ENCODE measurements at regions not wholly inside any gene's neighbourhood (a gene's known extent, or its start where the extent isn't known, plus 50 kb on each side); places are given as distances from the start of the nearest gene placed in this dataset.

DNA sequence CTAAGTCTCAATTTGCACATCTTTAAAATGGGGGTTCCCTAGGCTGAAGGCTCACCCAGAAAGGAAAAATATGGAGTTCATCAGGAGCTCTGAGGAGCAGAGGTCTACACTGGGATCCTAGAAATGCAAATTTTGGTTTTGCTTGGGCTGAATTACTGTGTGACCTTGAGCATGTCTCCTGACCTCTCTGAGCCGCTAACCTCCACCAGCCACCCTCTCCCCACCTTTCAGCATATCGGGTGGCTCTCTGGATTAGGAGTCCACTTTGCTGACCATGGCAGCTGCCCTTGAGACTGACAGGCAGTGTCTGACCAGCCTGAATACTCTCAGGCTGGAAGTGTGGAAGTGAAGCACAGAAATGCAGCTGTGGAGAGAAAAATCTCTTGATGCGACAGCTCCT, 165.9 kb upstream of the LRFN2 start:
- no peaks in the 10 kb centered on the region for H3K4me1 ChIP-seq (ENCODE audit: insufficient read depth, low read length)
- no peaks in the 10 kb centered on the region for H3K9me3 ChIP-seq (ENCODE audit: control insufficient read depth, insufficient read depth, low read length)

GRCh38 chr6:40744835-40745234, 157.7 kb upstream of the LRFN2 start:
- H3K4me1 ChIP-seq (ENCODE audit: insufficient read depth, low read length), result no peaks in the 10 kb centered on the region
- no peaks in the 10 kb centered on the region for H3K9me3 ChIP-seq (ENCODE audit: control insufficient read depth, insufficient read depth, low read length)
- no peak overlapping the region for H3K9ac ChIP-seq (ENCODE audit: low read depth, low read length)
- no peaks in the 10 kb centered on the region for H3K36me3 ChIP-seq (ENCODE audit: insufficient read depth, low read length)

More for the DNA sequence above, 165.9 kb upstream of the LRFN2 start:
- H3K36me3 ChIP-seq (ENCODE audit: insufficient read depth, low read length), result no peaks in the 10 kb centered on the region
- H3K9ac ChIP-seq (ENCODE audit: low read depth, low read length), result no peak overlapping the region

DNA sequence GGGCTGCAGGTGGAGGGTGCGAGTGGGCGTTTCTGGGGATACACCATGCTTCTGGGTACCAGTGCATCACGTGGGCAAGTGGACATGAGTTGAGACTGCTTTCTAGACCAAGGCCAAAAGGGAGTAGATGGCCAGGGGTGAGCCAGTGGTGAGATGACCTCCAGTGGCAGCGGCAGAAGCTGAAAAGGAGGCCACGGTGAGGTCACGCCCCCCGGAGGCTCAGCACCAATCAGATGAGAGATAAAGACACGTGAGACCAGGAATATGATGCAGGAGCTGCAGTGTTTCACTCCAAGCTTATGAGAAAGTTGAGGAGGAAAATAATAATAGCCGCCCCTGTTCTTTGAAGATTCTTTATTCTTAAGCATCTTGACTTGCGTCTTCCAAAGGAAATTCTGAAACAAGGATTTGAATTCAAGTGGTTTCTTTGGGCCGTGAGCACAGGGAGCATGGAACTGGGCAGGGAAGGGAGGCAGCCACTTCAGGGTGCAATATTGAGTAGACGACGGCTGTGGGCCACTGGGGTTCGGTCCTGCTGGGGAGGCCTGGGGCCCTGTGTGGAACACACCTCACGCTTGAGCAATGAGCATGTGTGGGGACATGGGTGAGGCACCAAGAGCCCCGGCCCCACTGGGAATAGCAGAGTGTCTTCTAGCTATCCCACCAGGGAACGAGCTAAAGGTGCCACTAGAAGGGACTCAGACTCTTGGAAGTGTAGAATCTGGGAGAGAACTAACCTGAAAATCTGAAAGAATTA, 156.7 kb upstream of the LRFN2 start:
- no peaks in the 10 kb centered on the region for H3K9me3 ChIP-seq (ENCODE audit: control insufficient read depth, insufficient read depth, low read length)
- no peaks in the 10 kb centered on the region for H3K36me3 ChIP-seq (ENCODE audit: insufficient read depth, low read length)
- H3K4me1 ChIP-seq (ENCODE audit: insufficient read depth, low read length), result no peaks in the 10 kb centered on the region
- peak overlapping the region; percentile 10; the same call in 1 of the 2 replicates for H3K9ac ChIP-seq (ENCODE audit: low read depth, low read length)

GRCh38 chr6:40743226-40743625, 156.1 kb upstream of the LRFN2 start:
- peak overlapping the region; percentile 10; the same call in 1 of the 2 replicates for H3K9ac ChIP-seq (ENCODE audit: low read depth, low read length)
- H3K9me3 ChIP-seq (ENCODE audit: control insufficient read depth, insufficient read depth, low read length), result no peaks in the 10 kb centered on the region
- no peaks in the 10 kb centered on the region for H3K4me1 ChIP-seq (ENCODE audit: insufficient read depth, low read length)
- no peaks in the 10 kb centered on the region for H3K36me3 ChIP-seq (ENCODE audit: insufficient read depth, low read length)

DNA sequence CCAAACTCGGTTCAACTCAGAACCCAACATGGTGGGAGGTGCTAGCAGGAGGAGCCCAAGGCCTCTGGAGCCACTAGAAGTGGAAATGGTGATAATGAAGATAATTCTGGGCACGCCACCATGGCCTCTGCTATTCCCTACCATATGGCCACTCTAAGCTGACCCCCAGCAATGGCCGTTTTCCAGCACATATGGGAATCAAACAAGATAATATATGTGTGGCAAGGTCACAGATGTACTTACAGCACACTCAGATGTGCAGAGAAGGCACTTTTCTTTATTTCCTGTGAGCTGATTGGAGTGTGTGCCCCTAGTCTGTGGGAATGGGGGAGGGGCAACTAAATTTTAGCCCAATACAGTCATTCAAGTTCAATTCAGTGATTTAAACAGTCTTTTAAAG, 153.4 kb upstream of the LRFN2 start:
- H3K9ac ChIP-seq (ENCODE audit: low read depth, low read length), result no peak overlapping the region
- H3K4me1 ChIP-seq (ENCODE audit: insufficient read depth, low read length), result no peaks in the 10 kb centered on the region
- no peaks in the 10 kb centered on the region for H3K9me3 ChIP-seq (ENCODE audit: control insufficient read depth, insufficient read depth, low read length)

GRCh38 chr6:40738551-40739193, 151.5 kb upstream of the LRFN2 start:
- H3K4me1 ChIP-seq (ENCODE audit: insufficient read depth, low read length), result no peaks in the 10 kb centered on the region

More for the DNA sequence above, 153.4 kb upstream of the LRFN2 start:
- no peaks in the 10 kb centered on the region for H3K36me3 ChIP-seq (ENCODE audit: insufficient read depth, low read length)

GRCh38 chr6:40735521-40735920, 148.4 kb upstream of the LRFN2 start:
- H3K36me3 ChIP-seq (ENCODE audit: insufficient read depth, low read length), result no peaks in the 10 kb centered on the region
- no peaks in the 10 kb centered on the region for H3K9me3 ChIP-seq (ENCODE audit: control insufficient read depth, insufficient read depth, low read length)
- H3K4me1 ChIP-seq (ENCODE audit: insufficient read depth, low read length), result peaks cover 9% of the 10 kb centered on the region
- no peak overlapping the region for H3K9ac ChIP-seq (ENCODE audit: low read depth, low read length)

More at GRCh38 chr6:40738551-40739193, 151.5 kb upstream of the LRFN2 start:
- no peaks in the 10 kb centered on the region for H3K36me3 ChIP-seq (ENCODE audit: insufficient read depth, low read length)
- H3K9me3 ChIP-seq (ENCODE audit: control insufficient read depth, insufficient read depth, low read length), result no peaks in the 10 kb centered on the region
- no peak overlapping the region for H3K9ac ChIP-seq (ENCODE audit: low read depth, low read length)

DNA sequence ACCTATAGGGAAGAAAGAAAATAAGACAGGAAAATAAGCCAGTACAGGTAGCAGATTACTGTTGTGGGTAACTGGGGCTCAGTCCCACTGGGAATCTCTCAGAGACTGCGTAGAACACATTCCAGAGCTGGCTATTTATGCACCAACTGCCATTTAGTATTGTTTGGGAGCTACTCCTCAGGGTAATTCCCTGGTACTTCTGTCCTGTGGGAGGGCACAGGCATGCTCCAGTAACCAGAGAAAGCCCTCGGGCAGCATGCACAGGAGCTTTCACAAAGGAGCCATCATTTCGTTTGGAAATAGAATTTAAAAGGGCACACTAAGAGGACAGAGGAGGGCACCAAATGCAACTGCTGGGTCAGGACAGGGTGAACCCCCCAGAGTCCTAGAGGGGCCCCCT, 148.0 kb upstream of the LRFN2 start:
- no peaks in the 10 kb centered on the region for H3K9me3 ChIP-seq (ENCODE audit: control insufficient read depth, insufficient read depth, low read length)
- H3K9ac ChIP-seq (ENCODE audit: low read depth, low read length), result no peak overlapping the region
- peaks cover 13% of the 10 kb centered on the region for H3K4me1 ChIP-seq (ENCODE audit: insufficient read depth, low read length)
- no peaks in the 10 kb centered on the region for H3K36me3 ChIP-seq (ENCODE audit: insufficient read depth, low read length)

DNA sequence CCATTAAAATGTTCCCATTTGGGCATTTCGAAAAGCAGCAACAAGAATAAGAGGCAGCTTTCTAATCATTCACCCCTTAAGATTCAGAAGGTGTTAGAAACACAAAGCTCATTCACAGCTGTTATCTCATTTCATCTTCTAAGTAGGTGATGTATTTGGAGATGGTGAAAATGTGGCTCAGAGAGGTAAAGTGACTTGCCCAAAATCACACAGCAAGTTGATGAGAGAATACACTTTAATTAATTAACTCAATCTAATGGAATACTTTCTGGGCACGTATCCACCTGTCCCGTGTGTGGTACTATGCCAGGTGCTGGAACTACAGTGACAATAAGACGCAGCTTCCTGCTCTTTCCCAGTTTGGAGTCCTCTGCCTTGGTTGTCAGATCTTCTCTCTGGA, 147.4 kb upstream of the LRFN2 start:
- H3K4me1 ChIP-seq (ENCODE audit: insufficient read depth, low read length), result peaks cover 18% of the 10 kb centered on the region
- no peaks in the 10 kb centered on the region for H3K9me3 ChIP-seq (ENCODE audit: control insufficient read depth, insufficient read depth, low read length)
- no peaks in the 10 kb centered on the region for H3K36me3 ChIP-seq (ENCODE audit: insufficient read depth, low read length)
- H3K9ac ChIP-seq (ENCODE audit: low read depth, low read length), result no peak overlapping the region

GRCh38 chr6:40733770-40734396, 146.7 kb upstream of the LRFN2 start:
- H3K9ac ChIP-seq (ENCODE audit: low read depth, low read length), result no peak overlapping the region
- no peaks in the 10 kb centered on the region for H3K9me3 ChIP-seq (ENCODE audit: control insufficient read depth, insufficient read depth, low read length)
- H3K4me1 ChIP-seq (ENCODE audit: insufficient read depth, low read length), result peaks cover 19% of the 10 kb centered on the region
- H3K36me3 ChIP-seq (ENCODE audit: insufficient read depth, low read length), result no peaks in the 10 kb centered on the region

GRCh38 chr6:40733290-40733689, 146.1 kb upstream of the LRFN2 start:
- Histone ChIP-seq H3K9ac (ENCODE audit: low read depth, low read length) (no peak overlapping the region), H3K4me1 (ENCODE audit: insufficient read depth, low read length) (peaks cover 19% of the 10 kb centered on the region), H3K9me3 (ENCODE audit: control insufficient read depth, insufficient read depth, low read length) (no peaks in the 10 kb centered on the region), H3K36me3 (ENCODE audit: insufficient read depth, low read length) (no peaks in the 10 kb centered on the region)

- Histone ChIP-seq H3K9ac (ENCODE audit: low read depth, low read length) (no peak overlapping the region), H3K9me3 (ENCODE audit: control insufficient read depth, insufficient read depth, low read length) (no peaks in the 10 kb centered on the region), H3K36me3 (ENCODE audit: insufficient read depth, low read length) (no peaks in the 10 kb centered on the region), H3K4me1 (ENCODE audit: insufficient read depth, low read length) (peaks cover 19% of the 10 kb centered on the region)
These were observed 145.7 kb upstream of the LRFN2 start for GRCh38 chr6:40732878-40733277.

DNA sequence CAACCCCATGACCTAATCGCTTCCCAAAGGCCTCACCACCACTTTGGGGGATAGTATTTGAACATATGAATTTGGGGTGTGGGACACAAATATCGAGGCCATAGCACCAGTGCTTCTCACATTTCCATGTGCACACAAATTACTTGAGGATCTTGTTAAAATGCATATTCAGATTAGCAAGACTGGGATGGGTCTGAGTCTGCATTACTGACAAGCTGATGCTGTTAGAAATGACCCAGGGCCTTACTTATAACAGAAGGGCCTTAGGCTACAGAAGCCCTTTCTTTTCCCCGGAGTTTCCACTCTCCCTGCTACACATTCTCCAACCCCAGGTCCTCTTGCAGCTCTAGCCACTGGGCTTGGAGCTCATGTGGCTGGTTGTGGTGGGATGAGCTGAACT, 141.5 kb upstream of the LRFN2 start:
- Histone ChIP-seq H3K9me3 (ENCODE audit: control insufficient read depth, insufficient read depth, low read length) (no peaks in the 10 kb centered on the region), H3K4me1 (ENCODE audit: insufficient read depth, low read length) (peaks cover 19% of the 10 kb centered on the region), H3K36me3 (ENCODE audit: insufficient read depth, low read length) (no peaks in the 10 kb centered on the region), H3K9ac (ENCODE audit: low read depth, low read length) (no peak overlapping the region)

- no peaks in the 10 kb centered on the region for H3K9me3 ChIP-seq (ENCODE audit: control insufficient read depth, insufficient read depth, low read length)
- no peak overlapping the region for H3K9ac ChIP-seq (ENCODE audit: low read depth, low read length)
- H3K4me1 ChIP-seq (ENCODE audit: insufficient read depth, low read length), result peaks cover 19% of the 10 kb centered on the region
- no peaks in the 10 kb centered on the region for H3K36me3 ChIP-seq (ENCODE audit: insufficient read depth, low read length)
These were observed 140.1 kb upstream of the LRFN2 start for GRCh38 chr6:40727271-40727670.

- Histone ChIP-seq H3K4me1 (ENCODE audit: insufficient read depth, low read length) (peaks cover 20% of the 10 kb centered on the region), H3K36me3 (ENCODE audit: insufficient read depth, low read length) (no peaks in the 10 kb centered on the region), H3K9me3 (ENCODE audit: control insufficient read depth, insufficient read depth, low read length) (no peaks in the 10 kb centered on the region), H3K9ac (ENCODE audit: low read depth, low read length) (no peak overlapping the region)
These were observed 139.7 kb upstream of the LRFN2 start for GRCh38 chr6:40726853-40727252.
